B cell (primary cell): ENCODE measurements at regions not wholly inside any gene's neighbourhood (a gene's known extent, or its start where the extent isn't known, plus 50 kb on each side); places are given as distances from the start of the nearest gene placed in this dataset.

ENCODE experiments used
- ATAC-seq: fragments of 200-7000 bp; cut with Tn5 transposase; one replicate; pipeline ENCODE4 v1.10.0; 2021; ENCODE audit warnings: low read depth, mild to moderate bottlenecking, moderate number of reproducible peaks, moderate library complexity
- CTCF ChIA-PET: fragments of 350-600 bp; sonication (Branson Sonifier 250); formaldehyde crosslinking; loops from one replicate; lab custom pipeline; 2021; ENCODE audit warnings: antibody characterized with exemption, inconsistent platforms; lab: Charles Lee
- POLR2A ChIA-PET: fragments of 350-600 bp; sonication (Branson Sonifier 250); formaldehyde crosslinking; loops from one replicate; lab custom pipeline; 2021; ENCODE audit warnings: antibody characterized with exemption; lab: Charles Lee
- DNase-seq: peaks from one replicate; pipeline ENCODE4 v3.0.0; 2013
- H2AFZ ChIP-seq: 2 replicates; pipeline ENCODE4 v1.6.1; 2012; ENCODE audit warnings: mild to moderate bottlenecking, low read depth, low read length; ENCODE audit not compliant: insufficient read depth, poor library complexity, severe bottlenecking
- H3K27ac ChIP-seq, 2 donors: 1 replicate in 1 of 2; 2 replicates in 1 of 2; pipeline ENCODE4 v1.5.1; 2012 to 2013; ENCODE audit warnings: low read length in 2 of 2, mild to moderate bottlenecking in 2 of 2, moderate library complexity in 1 of 2
- H3K27me3 ChIP-seq, 4 experiments: fragments of 200-600 bp in 1 of 4; sonication (generic) in 1 of 4; replicated peaks in 1 of 4; 1 replicate in 2 of 4; 2 replicates in 2 of 4; pipeline versions ENCODE4 v1.6.1 to v1.7.0; 2013 to 2016; ENCODE audit warnings: low read length in 3 of 4, mild to moderate bottlenecking in 2 of 4, mixed read lengths in 1 of 4, moderate library complexity in 1 of 4; ENCODE audit not compliant: insufficient read depth in 4 of 4, control insufficient read depth in 3 of 4; ENCODE audit errors: control extremely low read depth in 1 of 4
- H3K36me3 ChIP-seq, 2 experiments: replicated peaks in 1 of 2; 1 replicate in 1 of 2; 2 replicates in 1 of 2; pipeline versions ENCODE4 v1.6.1 to v1.7.1; 2013; ENCODE audit warnings: low read length in 1 of 2; ENCODE audit not compliant: insufficient read depth in 2 of 2, control insufficient read depth in 1 of 2; ENCODE audit errors: control extremely low read depth in 1 of 2, extremely low read depth in 1 of 2
- H3K4me1 ChIP-seq, 2 donors: fragments of 200-600 bp in 1 of 2; sonication (generic) in 1 of 2; 1 replicate in 1 of 2; 2 replicates in 1 of 2; pipeline versions ENCODE4 v1.5.1 to v1.6.1; 2013 to 2017; ENCODE audit warnings: low read length in 2 of 2; ENCODE audit not compliant: control insufficient read depth in 2 of 2, insufficient read depth in 2 of 2
- H3K4me2 ChIP-seq: replicated peaks from 2 replicates; pipeline ENCODE3; 2012; ENCODE audit warnings: mild to moderate bottlenecking, low read depth, low read length; ENCODE audit not compliant: poor library complexity, severe bottlenecking
- H3K4me3 ChIP-seq, 5 experiments: fragments of 200-600 bp in 1 of 5; sonication (generic) in 1 of 5; 1 replicate in 3 of 5; 2 replicates in 2 of 5; pipeline versions ENCODE4 v1.5.1 to v1.7.0; 2011 to 2016; ENCODE audit warnings: low read length in 4 of 5, mild to moderate bottlenecking in 4 of 5, low read depth in 2 of 5, control low read depth in 1 of 5, moderate library complexity in 1 of 5; ENCODE audit not compliant: insufficient read depth in 1 of 5; ENCODE audit errors: control extremely low read depth in 1 of 5, extremely low read depth in 1 of 5
- H3K79me2 ChIP-seq: fragments of 200-600 bp; sonication (generic); one replicate; pipeline ENCODE4 v1.6.0; 2016; ENCODE audit warnings: low read length; ENCODE audit not compliant: control insufficient read depth, insufficient read depth
- H3K9ac ChIP-seq: fragments of 200-600 bp; sonication (generic); 2 replicates; pipeline ENCODE4 v1.6.1; 2017; ENCODE audit warnings: mild to moderate bottlenecking, low read length, moderate library complexity
- H3K9me3 ChIP-seq, 3 donors: one replicate each; pipeline versions ENCODE4 v1.6.1 to v1.7.1; 2013; ENCODE audit warnings: low read length in 2 of 3; ENCODE audit not compliant: control insufficient read depth in 2 of 3, insufficient read depth in 1 of 3; ENCODE audit errors: control extremely low read depth in 1 of 3
- H4K20me1 ChIP-seq: 2 replicates; pipeline ENCODE4 v1.6.0; 2012; ENCODE audit warnings: mild to moderate bottlenecking, low read length; ENCODE audit not compliant: insufficient read depth, control insufficient read depth, poor library complexity, severe bottlenecking
- H3K27ac Mint-ChIP-seq: one replicate; pipeline ENCODE4 v1.8.0; 2021; ENCODE audit warnings: mixed read lengths
- H3K27me3 Mint-ChIP-seq: one replicate; pipeline ENCODE4 v1.8.0; 2021; ENCODE audit warnings: mixed read lengths
- H3K4me1 Mint-ChIP-seq: one replicate; pipeline ENCODE4 v1.8.0; 2021; ENCODE audit warnings: mixed read lengths
- H3K4me3 Mint-ChIP-seq: one replicate; pipeline ENCODE4 v1.8.0; 2021; ENCODE audit warnings: mixed read lengths
- H3K9me3 Mint-ChIP-seq: one replicate; pipeline ENCODE4 v1.8.0; 2022; ENCODE audit warnings: mixed read lengths; ENCODE audit not compliant: insufficient read depth
- CTCF ChIP-seq: fragments of 200-600 bp; IDR thresholded peaks from one replicate; pipeline ENCODE4 v1.8.0; 2022; ENCODE audit warnings: antibody characterized with exemption, mild to moderate bottlenecking
- EZH2 ChIP-seq: IDR thresholded peaks from 2 replicates; pipeline ENCODE4 v1.6.1; 2012; ENCODE audit warnings: borderline replicate concordance, low read depth, mild to moderate bottlenecking, moderate library complexity, low read length; ENCODE audit not compliant: insufficient read depth, poor library complexity, severe bottlenecking
- WGBS: methylation state at CpG from one replicate; pipeline ENCODE4 v1.1.5; 2013; ENCODE audit warnings: missing lambda C conversion rate; ENCODE audit not compliant: insufficient coverage; 5-methylcytosine and 5-hydroxymethylcytosine counted together
- intact Hi-C: fragments of 100-400 bp; cut with micrococcal nuclease; formaldehyde crosslinking; loops from one replicate; pipeline ENCODE4 v1.10.0; 2022

- ChIA-PET CTCF (no interaction called here), POLR2A (no interaction called here)
- Mint-ChIP-seq H3K9me3 (peaks cover 2% of the 10 kb centered on the region), H3K4me3 (no peak overlapping the region), H3K27me3 (peaks cover 5% of the 10 kb centered on the region), H3K4me1 (no peaks in the 10 kb centered on the region), H3K27ac (no peak overlapping the region)
- H3K9me3 ChIP-seq: no peaks in the 10 kb centered on the region
- H3K36me3 ChIP-seq: no peaks in the 10 kb centered on the region
- intact Hi-C loops: no loop called here
- H3K4me2 ChIP-seq: no peak overlapping the region
- no peak for DNase-seq
- H3K79me2 ChIP-seq: no peaks in the 10 kb centered on the region
- no peak for ATAC-seq
- no peaks in the 10 kb centered on the region for H3K27me3 ChIP-seq
- 60% methylated on average over 1 of the region's 2 CpGs for WGBS
- no peaks in the 10 kb centered on the region for H3K4me1 ChIP-seq
- no peak overlapping the region for H3K4me3 ChIP-seq
- TF ChIP-seq CTCF: no peak
- H2AFZ ChIP-seq: no peak overlapping the region
- no peak overlapping the region for H3K27ac ChIP-seq
- no peak overlapping the region for H3K9ac ChIP-seq
- no peaks in the 10 kb centered on the region for H4K20me1 ChIP-seq
Observed at GRCh38 chr2:114160263-114160981, 270.5 kb downstream of the ACTR3 start.

GRCh38 chr2:114161371-114161770 is 271.5 kb downstream of the ACTR3 start:
- H3K4me2 ChIP-seq: no peak overlapping the region
- H3K79me2 ChIP-seq: no peaks in the 10 kb centered on the region
- intact Hi-C loops: no loop called here
- ATAC-seq (no peak), DNase-seq (no peak)
- Mint-ChIP-seq H3K9me3 (peaks cover 2% of the 10 kb centered on the region), H3K27me3 (peaks cover 4% of the 10 kb centered on the region), H3K4me1 (no peaks in the 10 kb centered on the region), H3K27ac (no peak overlapping the region), H3K4me3 (no peak overlapping the region)
- no peak overlapping the region for H3K9ac ChIP-seq
- H3K27ac ChIP-seq: no peak overlapping the region
- no peak overlapping the region for H3K4me3 ChIP-seq
- no peak overlapping the region for H2AFZ ChIP-seq
- ChIA-PET POLR2A (no interaction called here), CTCF (no interaction called here)
- H3K27me3 ChIP-seq: no peaks in the 10 kb centered on the region
- H3K4me1 ChIP-seq: no peaks in the 10 kb centered on the region
- WGBS: 82% methylated on average over 2 of the region's 4 CpGs
- no peak for TF ChIP-seq EZH2
- TF ChIP-seq CTCF: no peak
- H3K9me3 ChIP-seq: no peaks in the 10 kb centered on the region
- H3K36me3 ChIP-seq: no peaks in the 10 kb centered on the region
- no peaks in the 10 kb centered on the region for H4K20me1 ChIP-seq
